CD4-positive, alpha-beta memory T cell (primary cell): ENCODE measurements at regions not wholly inside any gene's neighbourhood (a gene's known extent, or its start where the extent isn't known, plus 50 kb on each side); places are given as distances from the start of the nearest gene placed in this dataset.

ENCODE experiments used
- CTCF ChIA-PET: fragments of 350-600 bp; sonication (Branson Sonifier 250); formaldehyde crosslinking; loops from one replicate; lab custom pipeline; 2021; ENCODE audit warnings: inconsistent platforms; ENCODE audit not compliant: partially characterized antibody; lab: Charles Lee
- POLR2A ChIA-PET: fragments of 350-600 bp; sonication (Branson Sonifier 250); formaldehyde crosslinking; loops from one replicate; lab custom pipeline; 2021; ENCODE audit not compliant: partially characterized antibody; lab: Charles Lee
- DNase-seq, 5 donors: peaks; one replicate each; pipeline versions ENCODE4 v3.0.0 to v3.0.0-alpha.2; 2020 to 2022; ENCODE audit warnings: mixed read lengths in 1 of 5
- H3K27ac ChIP-seq: one replicate; pipeline ENCODE4 v1.7.0; 2013; ENCODE audit warnings: low read depth, low read length
- H3K27me3 ChIP-seq: 2 replicates; pipeline ENCODE4 v1.7.0; 2013; ENCODE audit warnings: mild to moderate bottlenecking, low read length, moderate library complexity; ENCODE audit not compliant: insufficient read depth
- H3K36me3 ChIP-seq: 2 replicates; pipeline ENCODE4 v1.7.0; 2013; ENCODE audit warnings: mild to moderate bottlenecking, low read length, moderate library complexity; ENCODE audit not compliant: insufficient read depth
- H3K4me1 ChIP-seq: 2 replicates; pipeline ENCODE4 v1.7.0; 2013; ENCODE audit warnings: mild to moderate bottlenecking, low read length, moderate library complexity; ENCODE audit not compliant: insufficient read depth
- H3K4me3 ChIP-seq, 2 donors: one replicate each; pipeline ENCODE4 v1.7.0; 2013; ENCODE audit warnings: low read length in 2 of 2, mild to moderate bottlenecking in 1 of 2
- H3K9me3 ChIP-seq, 2 donors: one replicate each; pipeline ENCODE4 v1.7.0; 2013; ENCODE audit warnings: low read length in 2 of 2, control low read depth in 1 of 2; ENCODE audit not compliant: control insufficient read depth in 1 of 2
- H3K27ac Mint-ChIP-seq, 7 donors: one replicate each; pipeline ENCODE4 v1.8.0; 2020 to 2021; ENCODE audit warnings: mixed read lengths in 7 of 7, mild to moderate bottlenecking in 6 of 7, inconsistent platforms in 3 of 7, moderate library complexity in 3 of 7
- H3K27me3 Mint-ChIP-seq, 2 donors: one replicate each; pipeline ENCODE4 v1.8.0; 2020 to 2021; ENCODE audit warnings: mixed read lengths in 2 of 2
- H3K36me3 Mint-ChIP-seq, 2 donors: one replicate each; pipeline ENCODE4 v1.8.0; 2020 to 2021; ENCODE audit warnings: mixed read lengths in 2 of 2, inconsistent platforms in 1 of 2, mild to moderate bottlenecking in 1 of 2
- H3K4me1 Mint-ChIP-seq, 4 donors: one replicate each; pipeline ENCODE4 v1.8.0; 2020 to 2021; ENCODE audit warnings: mixed read lengths in 4 of 4, mild to moderate bottlenecking in 1 of 4
- H3K4me3 Mint-ChIP-seq, 8 donors: one replicate each; pipeline ENCODE4 v1.8.0; 2020 to 2021; ENCODE audit warnings: mixed read lengths in 8 of 8, mild to moderate bottlenecking in 7 of 8, moderate library complexity in 6 of 8, inconsistent platforms in 3 of 8
- H3K9me3 Mint-ChIP-seq, 8 donors: one replicate each; pipeline ENCODE4 v1.8.0; 2020 to 2021; ENCODE audit warnings: mixed read lengths in 8 of 8, mild to moderate bottlenecking in 5 of 8, inconsistent platforms in 3 of 8, moderate library complexity in 1 of 8
- intact Hi-C: fragments of 100-400 bp; cut with micrococcal nuclease; formaldehyde crosslinking; loops from one replicate; pipeline ENCODE4 v1.15.1; 2023

- Mint-ChIP-seq H3K4me1 (no peaks in the 10 kb centered on the region), H3K36me3 (no peaks in the 10 kb centered on the region), H3K27me3 (no peaks in the 10 kb centered on the region), H3K4me3 (no peak overlapping the region), H3K27ac (no peak overlapping the region), H3K9me3 (peaks cover 0 to 13% (median 3%) of the 10 kb centered on the region in 8 donors)
- CTCF ChIA-PET, result no interaction called here
- intact Hi-C loops, result no loop called here
- Histone ChIP-seq H3K4me1 (no peaks in the 10 kb centered on the region), H3K36me3 (no peaks in the 10 kb centered on the region), H3K27ac (no peak overlapping the region), H3K27me3 (no peaks in the 10 kb centered on the region), H3K9me3 (no peaks in the 10 kb centered on the region), H3K4me3 (no peak overlapping the region)
- DNase-seq, result no peak
- POLR2A ChIA-PET, result no interaction called here
These were observed 634.0 kb upstream of the CHRM3 start for GRCh38 chr1:238752327-238752726.

- Histone ChIP-seq H3K27me3 (no peaks in the 10 kb centered on the region), H3K27ac (no peak overlapping the region), H3K9me3 (no peaks in the 10 kb centered on the region), H3K4me1 (no peaks in the 10 kb centered on the region), H3K4me3 (no peak overlapping the region), H3K36me3 (no peaks in the 10 kb centered on the region)
- Mint-ChIP-seq H3K36me3 (no peaks in the 10 kb centered on the region), H3K9me3 (peaks cover 0 to 18% (median 7%) of the 10 kb centered on the region in 8 donors), H3K4me3 (no peak overlapping the region), H3K27me3 (no peaks in the 10 kb centered on the region), H3K4me1 (no peaks in the 10 kb centered on the region), H3K27ac (no peak overlapping the region)
- DNase-seq, result no peak
- intact Hi-C loops, result no loop called here
- ChIA-PET CTCF (no interaction called here), POLR2A (no interaction called here)
These were observed 641.3 kb upstream of the CHRM3 start for GRCh38 chr1:238745069-238745468.

- no peak overlapping the region for H3K4me3 Mint-ChIP-seq
- peaks cover 0 to 7% (median 1%) of the 10 kb centered on the region in 8 donors for H3K9me3 Mint-ChIP-seq
- no peak overlapping the region for H3K27ac Mint-ChIP-seq
- H3K4me1 Mint-ChIP-seq, result no peaks in the 10 kb centered on the region
- no peaks in the 10 kb centered on the region for H3K9me3 ChIP-seq
- H3K36me3 Mint-ChIP-seq, result no peaks in the 10 kb centered on the region
- intact Hi-C loops, result no loop called here
- H3K27ac ChIP-seq, result no peak overlapping the region
- DNase-seq, result no peak
- H3K27me3 ChIP-seq, result no peaks in the 10 kb centered on the region
- H3K4me1 ChIP-seq, result no peaks in the 10 kb centered on the region
- H3K4me3 ChIP-seq, result no peak overlapping the region
- H3K27me3 Mint-ChIP-seq, result no peaks in the 10 kb centered on the region
- no peaks in the 10 kb centered on the region for H3K36me3 ChIP-seq
- ChIA-PET CTCF (no interaction called here), POLR2A (no interaction called here)
These were observed 647.5 kb upstream of the CHRM3 start for GRCh38 chr1:238738892-238739291.

DNA sequence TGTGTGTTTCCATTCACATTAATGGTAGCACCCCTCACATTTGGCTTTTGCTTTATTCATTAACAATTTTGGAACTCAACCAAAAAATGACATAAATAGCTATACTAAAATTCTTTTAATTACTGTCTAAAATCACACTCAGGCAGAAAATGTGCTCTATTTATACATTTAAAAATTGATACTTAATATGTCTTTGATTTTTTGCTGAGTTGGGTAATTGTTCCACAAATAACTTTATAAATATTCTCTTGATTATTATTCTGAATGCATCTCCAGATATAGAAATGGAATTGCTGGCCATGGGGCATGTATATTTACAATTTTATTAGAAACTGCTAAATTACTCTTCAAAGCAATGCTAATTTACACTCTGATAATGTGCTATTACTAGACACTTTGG lies 658.7 kb upstream of the CHRM3 start:
- Histone ChIP-seq H3K4me3 (no peak overlapping the region), H3K4me1 (no peaks in the 10 kb centered on the region), H3K9me3 (no peaks in the 10 kb centered on the region), H3K27ac (no peak overlapping the region), H3K36me3 (no peaks in the 10 kb centered on the region), H3K27me3 (no peaks in the 10 kb centered on the region)
- Mint-ChIP-seq H3K4me3 (no peak overlapping the region), H3K27me3 (no peaks in the 10 kb centered on the region), H3K4me1 (no peaks in the 10 kb centered on the region), H3K36me3 (no peaks in the 10 kb centered on the region), H3K27ac (no peak overlapping the region), H3K9me3 (peaks cover 0 to 11% (median 1%) of the 10 kb centered on the region in 8 donors)
- DNase-seq, result no peak
- POLR2A ChIA-PET, result no interaction called here
- intact Hi-C loops, result no loop called here
- CTCF ChIA-PET, result no interaction called here

DNA sequence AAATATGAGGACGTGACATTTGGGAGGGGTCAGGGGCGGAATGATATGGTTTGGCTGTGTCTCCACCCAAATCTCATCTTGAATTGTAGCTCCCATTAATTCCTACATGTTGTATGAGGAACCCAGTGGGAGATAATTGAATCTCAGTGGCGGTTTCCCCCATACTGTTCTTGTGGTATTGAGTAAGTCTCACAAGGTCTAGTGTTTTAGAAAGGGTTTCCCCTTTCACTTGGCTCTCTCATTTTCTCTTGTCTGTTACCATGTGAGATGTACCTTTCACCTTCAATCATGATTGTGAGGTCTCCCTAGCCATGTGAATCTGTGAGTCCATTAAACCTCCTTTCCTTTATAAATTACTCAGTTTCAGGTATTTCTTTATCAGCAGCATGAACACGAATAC lies 663.6 kb upstream of the CHRM3 start:
- no peak overlapping the region for H3K4me3 ChIP-seq
- intact Hi-C loops, result no loop called here

DNA sequence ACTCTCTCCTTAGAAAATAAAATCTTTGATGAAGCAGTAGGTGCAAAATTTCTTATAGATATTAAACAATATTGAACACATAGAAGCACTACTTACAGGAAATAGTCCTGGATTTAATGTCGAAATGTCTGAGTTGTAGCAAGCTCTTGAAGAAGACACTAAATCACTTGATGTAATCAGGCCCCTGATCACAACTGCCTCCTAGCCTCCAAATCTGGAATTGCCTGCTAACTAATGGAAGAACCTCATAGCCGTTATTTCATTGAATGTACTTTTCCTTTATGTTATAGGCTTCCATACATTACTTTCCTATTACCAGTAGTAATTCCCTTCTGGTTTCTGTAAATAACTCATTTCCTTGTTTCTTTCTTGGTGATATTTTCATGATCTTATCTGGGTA lies 675.7 kb upstream of the CHRM3 start:
- peaks cover 0 to 11% (median 5%) of the 10 kb centered on the region in 8 donors for H3K9me3 Mint-ChIP-seq
- Histone ChIP-seq H3K4me1 (no peaks in the 10 kb centered on the region), H3K27me3 (no peaks in the 10 kb centered on the region), H3K4me3 (no peak overlapping the region), H3K36me3 (no peaks in the 10 kb centered on the region), H3K27ac (no peak overlapping the region), H3K9me3 (no peaks in the 10 kb centered on the region)
- H3K27me3 Mint-ChIP-seq, result no peaks in the 10 kb centered on the region
- H3K36me3 Mint-ChIP-seq, result no peaks in the 10 kb centered on the region
- ChIA-PET POLR2A (no interaction called here), CTCF (no interaction called here)
- no peak overlapping the region for H3K4me3 Mint-ChIP-seq
- intact Hi-C loops, result no loop called here
- H3K27ac Mint-ChIP-seq, result no peak overlapping the region
- H3K4me1 Mint-ChIP-seq, result no peaks in the 10 kb centered on the region
- no peak for DNase-seq

More for the DNA sequence above, 663.6 kb upstream of the CHRM3 start:
- H3K36me3 Mint-ChIP-seq, result no peaks in the 10 kb centered on the region
- H3K4me1 ChIP-seq, result no peaks in the 10 kb centered on the region
- ChIA-PET CTCF (no interaction called here), POLR2A (no interaction called here)
- H3K4me3 Mint-ChIP-seq, result no peak overlapping the region
- no peak overlapping the region for H3K27ac ChIP-seq
- no peak for DNase-seq
- H3K27me3 ChIP-seq, result no peaks in the 10 kb centered on the region
- no peaks in the 10 kb centered on the region for H3K9me3 ChIP-seq
- H3K27ac Mint-ChIP-seq, result no peak overlapping the region
- no peaks in the 10 kb centered on the region for H3K4me1 Mint-ChIP-seq
- H3K9me3 Mint-ChIP-seq, result peaks cover 2 to 20% (median 10%) of the 10 kb centered on the region in 8 donors
- H3K27me3 Mint-ChIP-seq, result no peaks in the 10 kb centered on the region
- no peaks in the 10 kb centered on the region for H3K36me3 ChIP-seq

DNA sequence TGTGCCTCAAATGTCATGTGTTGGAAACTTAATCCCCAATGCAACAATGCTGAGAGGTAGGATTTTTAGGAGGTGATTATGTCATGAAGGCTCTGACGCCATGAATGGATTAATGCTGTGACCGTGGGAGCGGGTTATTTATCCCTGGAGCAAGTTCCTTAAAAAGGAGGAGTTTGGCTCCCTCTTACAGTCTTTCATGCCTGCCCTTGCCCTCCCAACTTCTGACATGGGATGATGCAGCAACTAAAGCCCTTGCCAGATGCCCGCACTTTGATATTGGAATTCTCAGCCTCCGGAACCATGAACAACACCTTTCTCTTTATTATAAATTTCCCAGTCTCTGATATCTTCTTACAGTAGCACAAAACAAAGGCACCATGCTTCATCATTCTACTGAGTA lies 685.3 kb upstream of the CHRM3 start:
- Mint-ChIP-seq H3K27ac (no peak overlapping the region), H3K4me1 (no peaks in the 10 kb centered on the region), H3K9me3 (peaks cover 2 to 11% (median 6%) of the 10 kb centered on the region in 8 donors), H3K27me3 (no peaks in the 10 kb centered on the region), H3K4me3 (no peak overlapping the region), H3K36me3 (no peaks in the 10 kb centered on the region)
- H3K27me3 ChIP-seq, result no peaks in the 10 kb centered on the region
- no peaks in the 10 kb centered on the region for H3K36me3 ChIP-seq
- intact Hi-C loops, result no loop called here
- no peak for DNase-seq
- ChIA-PET CTCF (no interaction called here), POLR2A (no interaction called here)
- H3K4me1 ChIP-seq, result no peaks in the 10 kb centered on the region
- no peaks in the 10 kb centered on the region for H3K9me3 ChIP-seq
- H3K27ac ChIP-seq, result no peak overlapping the region
- no peak overlapping the region for H3K4me3 ChIP-seq

DNA sequence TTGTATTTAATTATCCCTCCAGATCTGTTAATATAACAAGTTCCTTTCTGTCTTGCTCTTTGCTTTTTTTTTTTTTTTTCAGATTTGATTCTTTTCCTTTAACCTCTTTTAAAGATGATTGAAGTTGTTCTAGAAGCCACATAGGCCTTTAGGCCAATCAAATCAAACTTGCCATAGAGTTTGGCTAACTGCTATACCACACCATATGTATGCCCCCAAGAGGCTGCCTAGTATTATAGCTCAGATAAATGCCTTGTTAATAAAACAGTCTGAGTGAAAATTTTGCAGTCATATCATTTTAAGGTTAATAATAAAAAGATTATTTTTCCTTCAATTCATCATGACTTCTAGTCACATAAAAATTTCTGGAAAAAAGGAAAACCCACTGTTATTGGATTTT lies 696.0 kb upstream of the CHRM3 start:
- Mint-ChIP-seq H3K36me3 (no peaks in the 10 kb centered on the region), H3K4me1 (no peaks in the 10 kb centered on the region), H3K9me3 (peaks cover 3 to 11% (median 7%) of the 10 kb centered on the region in 8 donors), H3K27ac (no peak overlapping the region), H3K27me3 (no peaks in the 10 kb centered on the region), H3K4me3 (no peak overlapping the region)
- no peaks in the 10 kb centered on the region for H3K4me1 ChIP-seq
- DNase-seq, result no peak
- no peaks in the 10 kb centered on the region for H3K36me3 ChIP-seq
- H3K27ac ChIP-seq, result no peak overlapping the region
- H3K9me3 ChIP-seq, result peaks cover 0 to 5% of the 10 kb centered on the region in 2 donors
- intact Hi-C loops, result no loop called here
- ChIA-PET POLR2A (no interaction called here), CTCF (no interaction called here)
- no peaks in the 10 kb centered on the region for H3K27me3 ChIP-seq
- no peak overlapping the region for H3K4me3 ChIP-seq
